Astrocyte (in vitro differentiated cells and primary cell): ENCODE measurements at regions not wholly inside any gene's neighbourhood (a gene's known extent, or its start where the extent isn't known, plus 50 kb on each side); places are given as distances from the start of the nearest gene placed in this dataset.

Experiments
- CTCF ChIP-seq: IDR thresholded peaks from 2 replicates; pipeline ENCODE4 v1.5.1; 2011; ENCODE audit warnings: low read depth, mild to moderate bottlenecking, inconsistent platforms, low read length, moderate library complexity; ENCODE audit not compliant: insufficient read depth
- EZH2 ChIP-seq: IDR thresholded peaks from 2 replicates; pipeline ENCODE4 v1.6.1; 2012; ENCODE audit warnings: mild to moderate bottlenecking, low read length, inconsistent platforms; ENCODE audit not compliant: insufficient read depth

DNA sequence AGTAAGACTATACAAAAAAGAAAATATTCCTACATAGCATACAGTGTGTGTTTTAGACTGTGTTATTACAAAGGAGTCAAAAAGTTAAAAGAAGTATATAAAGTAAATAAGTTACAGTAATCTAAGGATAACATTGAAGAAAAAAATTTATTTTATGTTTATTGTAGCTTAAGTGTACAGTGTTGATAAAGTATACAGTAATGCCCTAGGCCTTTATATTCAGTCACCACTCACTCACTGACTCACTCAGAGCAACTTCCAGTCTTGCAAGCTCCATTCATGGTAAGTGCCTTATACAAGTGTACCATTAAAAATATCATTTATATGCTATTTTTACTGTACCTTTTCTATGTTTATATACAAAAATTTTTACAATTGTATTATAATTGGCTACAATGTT is 220.1 kb downstream of the BCHE start:
- no peak for TF ChIP-seq CTCF
- TF ChIP-seq EZH2: no peak
